NT2/D1 (cell line): ENCODE measurements at regions not wholly inside any gene's neighbourhood (a gene's known extent, or its start where the extent isn't known, plus 50 kb on each side); places are given as distances from the start of the nearest gene placed in this dataset.

Source experiments
- DNase-seq: peaks from one replicate; pipeline ENCODE4 v3.0.0-alpha.2; 2011; ENCODE audit warnings: low read depth, low spot score
- H3K27me3 ChIP-seq: 2 replicates; pipeline ENCODE4 v1.6.0; 2011; ENCODE audit warnings: mild to moderate bottlenecking; ENCODE audit not compliant: insufficient read length, insufficient read depth
- H3K36me3 ChIP-seq: 2 replicates; pipeline ENCODE4 v1.6.1; 2011; ENCODE audit warnings: mild to moderate bottlenecking, low read length, mixed read lengths; ENCODE audit not compliant: insufficient read depth, insufficient read length
- H3K4me1 ChIP-seq: 2 replicates; pipeline ENCODE4 v1.5.1; 2011; ENCODE audit not compliant: insufficient read depth, insufficient read length
- H3K4me3 ChIP-seq: 2 replicates; pipeline ENCODE4 v1.5.1; 2011; ENCODE audit warnings: low read depth; ENCODE audit not compliant: insufficient read length
- H3K9ac ChIP-seq: 2 replicates; pipeline ENCODE4 v1.6.0; 2011; ENCODE audit warnings: low read depth; ENCODE audit not compliant: insufficient read length
- H3K9me3 ChIP-seq: 2 replicates; pipeline ENCODE4 v1.5.1; 2011; ENCODE audit warnings: mild to moderate bottlenecking, low read length; ENCODE audit not compliant: insufficient read depth
- SUZ12 ChIP-seq: IDR thresholded peaks from 2 replicates; pipeline ENCODE4 v1.6.1; 2011; ENCODE audit not compliant: insufficient read length, insufficient read depth; ENCODE audit errors: extremely low read depth
- YY1 ChIP-seq: IDR thresholded peaks from 2 replicates; pipeline ENCODE4 v1.6.1; 2011; ENCODE audit not compliant: insufficient read length, insufficient read depth
- ZNF274 ChIP-seq: IDR thresholded peaks from 2 replicates; pipeline ENCODE4 v1.6.1; 2011; ENCODE audit warnings: mild to moderate bottlenecking, low read depth, low read length

- DNase-seq: no peak
- Histone ChIP-seq H3K9me3 (peaks cover 18% of the 10 kb centered on the region; the same call in 1 of the 2 replicates), H3K27me3 (no peaks in the 10 kb centered on the region), H3K4me3 (no peak overlapping the region), H3K9ac (no peak overlapping the region), H3K4me1 (peaks cover 8% of the 10 kb centered on the region), H3K36me3 (no peaks in the 10 kb centered on the region)
- no peak for TF ChIP-seq SUZ12
- TF ChIP-seq ZNF274: no peak
- TF ChIP-seq YY1: no peak
Measured at GRCh38 chr11:70700453-70700852, 302.1 kb downstream of the CTTN start.

DNA sequence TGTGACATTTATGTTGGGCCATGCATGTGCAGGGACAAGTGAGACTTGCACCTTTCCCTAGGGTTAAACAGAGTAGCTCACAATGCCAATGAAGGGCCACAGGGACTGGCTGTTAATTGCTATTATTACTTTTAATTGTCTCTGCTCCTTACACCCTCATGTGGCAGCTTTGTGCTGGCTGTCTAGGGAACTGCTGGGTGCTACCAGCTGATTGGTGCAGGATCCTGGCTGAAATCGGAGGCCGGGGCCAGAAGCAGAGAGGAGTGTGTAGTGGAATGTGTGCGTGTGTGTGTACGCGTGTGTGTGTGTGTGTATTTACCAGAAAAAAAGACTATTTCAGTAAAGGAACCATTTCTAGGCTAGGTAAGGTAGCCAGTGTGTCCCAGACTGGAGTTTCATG, 302.5 kb downstream of the CTTN start:
- no peak overlapping the region for H3K4me3 ChIP-seq
- no peak for TF ChIP-seq ZNF274
- no peak for TF ChIP-seq YY1
- no peak for DNase-seq
- peaks cover 18% of the 10 kb centered on the region; the same call in 1 of the 2 replicates for H3K9me3 ChIP-seq
- peaks cover 11% of the 10 kb centered on the region for H3K4me1 ChIP-seq
- H3K9ac ChIP-seq: no peak overlapping the region
- no peaks in the 10 kb centered on the region for H3K36me3 ChIP-seq
- H3K27me3 ChIP-seq: no peaks in the 10 kb centered on the region

GRCh38 chr11:70702040-70702648, 303.8 kb downstream of the CTTN start:
- no peak for DNase-seq

GRCh38 chr11:70703141-70704064, 305.1 kb downstream of the CTTN start:
- TF ChIP-seq YY1: no peak
- no peak for TF ChIP-seq SUZ12
- TF ChIP-seq ZNF274: no peak
- H3K9me3 ChIP-seq: peaks cover 7% of the 10 kb centered on the region; the same call in 1 of the 2 replicates
- no peak overlapping the region for H3K4me3 ChIP-seq
- no peaks in the 10 kb centered on the region for H3K27me3 ChIP-seq
- no peak overlapping the region for H3K9ac ChIP-seq
- H3K4me1 ChIP-seq: peaks cover 11% of the 10 kb centered on the region
- DNase-seq: no peak
- H3K36me3 ChIP-seq: no peaks in the 10 kb centered on the region

More at GRCh38 chr11:70702040-70702648, 303.8 kb downstream of the CTTN start:
- H3K4me1 ChIP-seq: peaks cover 11% of the 10 kb centered on the region
- H3K27me3 ChIP-seq: no peaks in the 10 kb centered on the region
- H3K9me3 ChIP-seq: peaks cover 7% of the 10 kb centered on the region; the same call in 1 of the 2 replicates
- TF ChIP-seq YY1 (no peak), ZNF274 (no peak), SUZ12 (no peak)
- H3K36me3 ChIP-seq: no peaks in the 10 kb centered on the region
- no peak overlapping the region for H3K4me3 ChIP-seq
- H3K9ac ChIP-seq: no peak overlapping the region

DNA sequence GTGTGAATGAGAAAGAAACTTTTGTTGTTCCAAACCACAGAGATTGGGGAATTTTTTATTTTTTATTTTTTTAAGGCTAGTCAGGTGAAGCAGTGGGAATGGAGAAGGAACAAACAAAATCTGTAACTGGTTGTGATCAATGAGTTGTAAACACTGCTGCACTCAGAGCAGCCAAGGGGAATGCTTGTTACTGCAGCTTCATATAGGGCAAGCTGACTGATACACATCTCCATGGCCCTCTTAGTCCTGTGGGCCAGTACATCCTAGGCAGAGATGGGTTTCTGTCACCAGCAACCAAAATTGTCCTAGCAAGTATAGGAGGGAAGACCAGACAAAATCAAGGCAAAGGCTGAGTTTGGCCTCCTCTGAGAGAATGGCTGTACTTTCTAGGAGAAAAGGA, 306.8 kb downstream of the CTTN start:
- Histone ChIP-seq H3K9me3 (peaks cover 7% of the 10 kb centered on the region; the same call in 1 of the 2 replicates), H3K4me1 (peaks cover 10% of the 10 kb centered on the region), H3K36me3 (no peaks in the 10 kb centered on the region), H3K4me3 (no peak overlapping the region), H3K9ac (no peak overlapping the region), H3K27me3 (no peaks in the 10 kb centered on the region)
- DNase-seq: no peak
- TF ChIP-seq YY1 (no peak), SUZ12 (no peak), ZNF274 (no peak)

- H3K27me3 ChIP-seq: no peaks in the 10 kb centered on the region
- no peak overlapping the region for H3K9ac ChIP-seq
- H3K36me3 ChIP-seq: no peaks in the 10 kb centered on the region
- peaks cover 7% of the 10 kb centered on the region for H3K4me1 ChIP-seq
- peaks cover 7% of the 10 kb centered on the region; the same call in 1 of the 2 replicates for H3K9me3 ChIP-seq
- H3K4me3 ChIP-seq: no peak overlapping the region
- TF ChIP-seq YY1 (no peak), ZNF274 (no peak)
- DNase-seq: no peak
Measured at GRCh38 chr11:70705930-70706329, 307.6 kb downstream of the CTTN start.

DNA sequence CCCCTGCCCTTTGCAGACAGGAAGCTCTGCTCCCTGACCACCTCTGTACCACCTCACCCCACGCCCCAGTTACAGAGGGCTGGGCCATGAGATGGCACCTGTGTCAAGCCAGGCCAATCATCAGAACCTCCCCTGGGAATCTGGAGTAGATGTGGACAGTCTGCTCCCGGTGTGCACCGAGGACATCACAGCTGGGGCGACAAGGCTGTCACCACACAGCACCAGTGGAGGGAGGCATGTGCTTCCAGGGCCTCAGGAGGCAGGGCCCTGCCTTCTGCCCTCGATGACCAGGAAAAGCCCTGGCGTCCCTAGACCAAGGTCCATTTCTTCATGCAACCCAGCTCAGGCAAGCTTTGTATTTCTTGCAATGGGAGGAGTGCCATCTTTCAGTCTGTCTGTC, 309.5 kb downstream of the CTTN start:
- TF ChIP-seq SUZ12: no peak
- no peak for TF ChIP-seq YY1
- TF ChIP-seq ZNF274: no peak
- DNase-seq: no peak
- no peak overlapping the region for H3K9ac ChIP-seq
- peaks cover 16% of the 10 kb centered on the region for H3K4me1 ChIP-seq
- H3K4me3 ChIP-seq: no peak overlapping the region
- peaks cover 7% of the 10 kb centered on the region; the same call in 1 of the 2 replicates for H3K9me3 ChIP-seq
- no peaks in the 10 kb centered on the region for H3K36me3 ChIP-seq
- H3K27me3 ChIP-seq: no peaks in the 10 kb centered on the region
